ENCODE measurements at regions not wholly inside any gene's neighbourhood (a gene's known extent, or its start where the extent isn't known, plus 50 kb on each side); places are given as distances from the start of the nearest gene placed in this dataset.

- Histone ChIP-seq H3K4me1 (peaks cover 6% of the 10 kb centered on the region), H3K4me3 (no peak overlapping the region), H3K27ac (no peak overlapping the region), H3K36me3 (no peaks in the 10 kb centered on the region), H3K9me3 (no peaks in the 10 kb centered on the region), H3K27me3 (ENCODE audit: low read depth) (no peaks in the 10 kb centered on the region)
- DNase-seq (no peak), ATAC-seq (no peak)
- intact Hi-C loops (cut with DNase I): no loop called here
- TF ChIP-seq CTCF (IDR thresholded peaks at IDR 0.05): no peak
These were observed 314.0 kb upstream of the JAG1 start for GRCh38 chr20:10987651-10988383.

- Histone ChIP-seq H3K4me3 (no peak overlapping the region), H3K36me3 (no peaks in the 10 kb centered on the region), H3K27ac (no peak overlapping the region), H3K27me3 (ENCODE audit: low read depth) (no peaks in the 10 kb centered on the region), H3K4me1 (no peaks in the 10 kb centered on the region), H3K9me3 (no peaks in the 10 kb centered on the region)
- DNase-seq: no peak
- ATAC-seq: no peak
- intact Hi-C loops (cut with DNase I): no loop called here
- TF ChIP-seq CTCF (IDR thresholded peaks at IDR 0.05): no peak
These were observed 317.0 kb upstream of the JAG1 start for GRCh38 chr20:10990625-10991382.

- Histone ChIP-seq H3K27ac (no peak overlapping the region), H3K9me3 (no peaks in the 10 kb centered on the region), H3K4me3 (no peak overlapping the region), H3K36me3 (no peaks in the 10 kb centered on the region), H3K27me3 (ENCODE audit: low read depth) (no peaks in the 10 kb centered on the region), H3K4me1 (no peaks in the 10 kb centered on the region)
- DNase-seq (no peak), ATAC-seq (no peak)
- no peak for TF ChIP-seq CTCF (IDR thresholded peaks at IDR 0.05)
- intact Hi-C loops (cut with DNase I): no loop called here
These were observed 318.9 kb upstream of the JAG1 start for GRCh38 chr20:10992731-10993130.

GRCh38 chr20:10994991-10995700 lies 321.3 kb upstream of the JAG1 start:
- intact Hi-C loops (cut with DNase I): no loop called here
- TF ChIP-seq CTCF (IDR thresholded peaks at IDR 0.05): no peak
- Histone ChIP-seq H3K27me3 (ENCODE audit: low read depth) (no peaks in the 10 kb centered on the region), H3K36me3 (no peaks in the 10 kb centered on the region), H3K27ac (no peak overlapping the region), H3K4me1 (no peaks in the 10 kb centered on the region), H3K4me3 (no peak overlapping the region), H3K9me3 (no peaks in the 10 kb centered on the region)
- ATAC-seq (no peak), DNase-seq (no peak)

- no peaks in the 10 kb centered on the region for H3K4me1 ChIP-seq
These were observed 324.7 kb upstream of the JAG1 start for GRCh38 chr20:10998476-10998875.

More at GRCh38 chr20:10998476-10998875, 324.7 kb upstream of the JAG1 start:
- Histone ChIP-seq H3K27me3 (ENCODE audit: low read depth) (no peaks in the 10 kb centered on the region), H3K27ac (no peak overlapping the region), H3K9me3 (no peaks in the 10 kb centered on the region), H3K36me3 (no peaks in the 10 kb centered on the region), H3K4me3 (no peak overlapping the region)
- intact Hi-C loops (cut with DNase I): no loop called here
- ATAC-seq (no peak), DNase-seq (no peak)
- no peak for TF ChIP-seq CTCF (IDR thresholded peaks at IDR 0.05)
